Activated T-cell treated with anti-CD3 and anti-CD28 coated beads, Interleukin-2, amount 50 U/mL, for 24 hours (primary cell): ENCODE measurements at regions not wholly inside any gene's neighbourhood (a gene's known extent, or its start where the extent isn't known, plus 50 kb on each side); places are given as distances from the start of the nearest gene placed in this dataset.
"Not testable (repeated sequence)": the region's sequence is repeated elsewhere in the genome, so short reads cannot be mapped to it uniquely, and the experiment has no call there.

Source experiments
- DNase-seq: peaks from one replicate; pipeline ENCODE4 v3.0.0-alpha.2; 2020
- H3K27ac Mint-ChIP-seq: 2 replicates; pipeline ENCODE4 v1.8.0; 2020; ENCODE audit warnings: mild to moderate bottlenecking, mixed read lengths
- H3K27me3 Mint-ChIP-seq: 2 replicates; pipeline ENCODE4 v1.8.0; 2020; ENCODE audit warnings: mixed read lengths
- H3K36me3 Mint-ChIP-seq: 2 replicates; pipeline ENCODE4 v1.8.0; 2020; ENCODE audit warnings: low read depth, mixed read lengths
- H3K4me1 Mint-ChIP-seq: 2 replicates; pipeline ENCODE4 v1.8.0; 2020; ENCODE audit warnings: low read depth, mixed read lengths
- H3K4me3 Mint-ChIP-seq: 2 replicates; pipeline ENCODE4 v1.8.0; 2020; ENCODE audit warnings: mild to moderate bottlenecking, moderate library complexity, mixed read lengths
- H3K9me3 Mint-ChIP-seq: 2 replicates; pipeline ENCODE4 v1.8.0; 2020; ENCODE audit warnings: mixed read lengths

GRCh38 chr10:33956322-33956721 lies 621.9 kb upstream of the NRP1 start:
- H3K9me3 Mint-ChIP-seq, H3K27ac Mint-ChIP-seq, DNase-seq, H3K4me1 Mint-ChIP-seq, H3K4me3 Mint-ChIP-seq, H3K27me3 Mint-ChIP-seq, H3K36me3 Mint-ChIP-seq: not testable (repeated sequence)

- Mint-ChIP-seq H3K27ac (no peak overlapping the region), H3K4me1 (no peaks in the 10 kb centered on the region), H3K36me3 (no peaks in the 10 kb centered on the region), H3K4me3 (no peak overlapping the region), H3K27me3 (no peaks in the 10 kb centered on the region), H3K9me3 (peaks cover 9% of the 10 kb centered on the region)
- no peak for DNase-seq
Observed at GRCh38 chr10:33955676-33956075, 621.2 kb upstream of the NRP1 start.

- Mint-ChIP-seq H3K27me3 (no peaks in the 10 kb centered on the region), H3K4me3 (no peak overlapping the region), H3K9me3 (peaks cover 9% of the 10 kb centered on the region), H3K36me3 (no peaks in the 10 kb centered on the region), H3K4me1 (no peaks in the 10 kb centered on the region), H3K27ac (no peak overlapping the region)
- DNase-seq: no peak
Observed at GRCh38 chr10:33952692-33953360, 618.4 kb upstream of the NRP1 start.

GRCh38 chr10:33950206-33950605 lies 615.7 kb upstream of the NRP1 start:
- no peak overlapping the region for H3K4me3 Mint-ChIP-seq
- no peak overlapping the region for H3K27ac Mint-ChIP-seq
- no peaks in the 10 kb centered on the region for H3K4me1 Mint-ChIP-seq
- no peaks in the 10 kb centered on the region for H3K27me3 Mint-ChIP-seq
- no peak for DNase-seq
- H3K36me3 Mint-ChIP-seq: no peaks in the 10 kb centered on the region
- H3K9me3 Mint-ChIP-seq: no peaks in the 10 kb centered on the region

GRCh38 chr10:33947544-33947943 lies 613.1 kb upstream of the NRP1 start:
- no peak overlapping the region for H3K4me3 Mint-ChIP-seq
- H3K9me3 Mint-ChIP-seq: no peaks in the 10 kb centered on the region
- H3K4me1 Mint-ChIP-seq: no peaks in the 10 kb centered on the region
- no peak for DNase-seq
- H3K27me3 Mint-ChIP-seq: no peaks in the 10 kb centered on the region
- H3K36me3 Mint-ChIP-seq: no peaks in the 10 kb centered on the region
- no peak overlapping the region for H3K27ac Mint-ChIP-seq

- DNase-seq: no peak
- Mint-ChIP-seq H3K9me3 (no peaks in the 10 kb centered on the region), H3K27ac (no peak overlapping the region), H3K27me3 (no peaks in the 10 kb centered on the region), H3K4me1 (no peaks in the 10 kb centered on the region), H3K36me3 (no peaks in the 10 kb centered on the region), H3K4me3 (no peak overlapping the region)
Observed at GRCh38 chr10:33945051-33945450, 610.6 kb upstream of the NRP1 start.

GRCh38 chr10:33942508-33942907 lies 608.0 kb upstream of the NRP1 start:
- Mint-ChIP-seq H3K4me1 (no peaks in the 10 kb centered on the region), H3K9me3 (no peaks in the 10 kb centered on the region), H3K36me3 (no peaks in the 10 kb centered on the region), H3K27me3 (no peaks in the 10 kb centered on the region), H3K27ac (no peak overlapping the region), H3K4me3 (no peak overlapping the region)
- no peak for DNase-seq

- H3K9me3 Mint-ChIP-seq: no peaks in the 10 kb centered on the region
- H3K4me1 Mint-ChIP-seq: no peaks in the 10 kb centered on the region
- no peaks in the 10 kb centered on the region for H3K36me3 Mint-ChIP-seq
- no peak for DNase-seq
- H3K4me3 Mint-ChIP-seq: no peak overlapping the region
- no peaks in the 10 kb centered on the region for H3K27me3 Mint-ChIP-seq
- no peak overlapping the region for H3K27ac Mint-ChIP-seq
Observed at GRCh38 chr10:33939892-33940291, 605.4 kb upstream of the NRP1 start.

GRCh38 chr10:33939410-33939809 lies 604.9 kb upstream of the NRP1 start:
- no peak for DNase-seq
- Mint-ChIP-seq H3K27ac (no peak overlapping the region), H3K36me3 (no peaks in the 10 kb centered on the region), H3K4me1 (no peaks in the 10 kb centered on the region), H3K27me3 (no peaks in the 10 kb centered on the region), H3K4me3 (no peak overlapping the region), H3K9me3 (no peaks in the 10 kb centered on the region)

GRCh38 chr10:33938001-33938400 lies 603.5 kb upstream of the NRP1 start:
- no peak overlapping the region for H3K27ac Mint-ChIP-seq
- no peaks in the 10 kb centered on the region for H3K4me1 Mint-ChIP-seq
- H3K36me3 Mint-ChIP-seq: no peaks in the 10 kb centered on the region
- no peak for DNase-seq
- no peaks in the 10 kb centered on the region for H3K9me3 Mint-ChIP-seq
- H3K27me3 Mint-ChIP-seq: no peaks in the 10 kb centered on the region
- no peak overlapping the region for H3K4me3 Mint-ChIP-seq

- peaks cover 6% of the 10 kb centered on the region for H3K27me3 Mint-ChIP-seq
- no peak for DNase-seq
- no peak overlapping the region for H3K27ac Mint-ChIP-seq
- H3K9me3 Mint-ChIP-seq: no peaks in the 10 kb centered on the region
- H3K4me1 Mint-ChIP-seq: no peaks in the 10 kb centered on the region
- H3K36me3 Mint-ChIP-seq: no peaks in the 10 kb centered on the region
- H3K4me3 Mint-ChIP-seq: no peak overlapping the region
Observed at GRCh38 chr10:33937036-33937730, 602.7 kb upstream of the NRP1 start.

- peaks cover 6% of the 10 kb centered on the region for H3K27me3 Mint-ChIP-seq
- DNase-seq: no peak
- no peaks in the 10 kb centered on the region for H3K36me3 Mint-ChIP-seq
- H3K4me3 Mint-ChIP-seq: no peak overlapping the region
- no peaks in the 10 kb centered on the region for H3K9me3 Mint-ChIP-seq
- no peaks in the 10 kb centered on the region for H3K4me1 Mint-ChIP-seq
- H3K27ac Mint-ChIP-seq: no peak overlapping the region
Observed at GRCh38 chr10:33935350-33935749, 600.9 kb upstream of the NRP1 start.

- no peak for DNase-seq
- Mint-ChIP-seq H3K27me3 (peaks cover 6% of the 10 kb centered on the region), H3K27ac (no peak overlapping the region), H3K9me3 (no peaks in the 10 kb centered on the region), H3K4me1 (no peaks in the 10 kb centered on the region), H3K4me3 (no peak overlapping the region), H3K36me3 (no peaks in the 10 kb centered on the region)
Observed at GRCh38 chr10:33930079-33930478, 595.6 kb upstream of the NRP1 start.

- H3K9me3 Mint-ChIP-seq: no peaks in the 10 kb centered on the region
- DNase-seq: no peak
- H3K4me1 Mint-ChIP-seq: no peaks in the 10 kb centered on the region
- H3K4me3 Mint-ChIP-seq: no peak overlapping the region
- peaks cover 11% of the 10 kb centered on the region for H3K27me3 Mint-ChIP-seq
- no peak overlapping the region for H3K27ac Mint-ChIP-seq
- no peaks in the 10 kb centered on the region for H3K36me3 Mint-ChIP-seq
Observed at GRCh38 chr10:33927347-33927746, 592.9 kb upstream of the NRP1 start.

GRCh38 chr10:33921970-33922605 lies 587.6 kb upstream of the NRP1 start:
- Mint-ChIP-seq H3K4me3 (no peak overlapping the region), H3K4me1 (peaks cover 6% of the 10 kb centered on the region), H3K27me3 (peaks cover 37% of the 10 kb centered on the region), H3K36me3 (no peaks in the 10 kb centered on the region), H3K9me3 (no peaks in the 10 kb centered on the region), H3K27ac (no peak overlapping the region)
- DNase-seq: no peak
